WTC11 (cell line): ENCODE measurements at regions not wholly inside any gene's neighbourhood (a gene's known extent, or its start where the extent isn't known, plus 50 kb on each side); places are given as distances from the start of the nearest gene placed in this dataset.

Experiments
- ATAC-seq: fragments of 200-7000 bp; cut with Tn5 transposase; 2 replicates; pipeline ENCODE4 v1.10.0; 2021; ENCODE audit warnings: mild to moderate bottlenecking, moderate library complexity
- CTCF ChIA-PET: fragments of 300-600 bp; sonication (Branson Sonifier 250); formaldehyde crosslinking; loops from one replicate; lab custom pipeline; 2021; ENCODE audit warnings: antibody characterized with exemption; lab: Charles Lee
- POLR2A ChIA-PET: fragments of 350-600 bp; sonication (Branson Sonifier 250); formaldehyde crosslinking; loops from one replicate; lab custom pipeline; 2021; ENCODE audit warnings: antibody characterized with exemption; lab: Charles Lee
- DNase-seq: peaks from one replicate; pipeline ENCODE4 v3.0.0; 2021; ENCODE audit warnings: low spot score
- H3K27ac Mint-ChIP-seq: 2 replicates; pipeline ENCODE4 v1.8.0; 2021; ENCODE audit warnings: mixed read lengths
- H3K27me3 Mint-ChIP-seq: 2 replicates; pipeline ENCODE4 v1.8.0; 2021; ENCODE audit warnings: low read depth, mild to moderate bottlenecking, moderate library complexity, mixed read lengths
- H3K36me3 Mint-ChIP-seq: 2 replicates; pipeline ENCODE4 v1.8.0; 2021; ENCODE audit warnings: mixed read lengths
- H3K4me1 Mint-ChIP-seq: 2 replicates; pipeline ENCODE4 v1.8.0; 2022; ENCODE audit warnings: mixed read lengths
- H3K4me3 Mint-ChIP-seq: 2 replicates; pipeline ENCODE4 v1.8.0; 2021; ENCODE audit warnings: mild to moderate bottlenecking, moderate library complexity, mixed read lengths
- H3K9me3 Mint-ChIP-seq: 2 replicates; pipeline ENCODE4 v1.8.0; 2021; ENCODE audit warnings: mixed read lengths
- AR ChIP-seq: fragments of 250-450 bp; sonication (Bioruptor Pico); IDR thresholded peaks from 2 replicates; pipeline ENCODE4 v1.9.0; 2021; ENCODE audit warnings: mild to moderate bottlenecking
- CBFB ChIP-seq: sonication (generic); formaldehyde crosslinking; IDR thresholded peaks from 2 replicates; pipeline ENCODE4 v1.8.1; 2022; ENCODE audit warnings: mild to moderate bottlenecking, low read depth, missing genetic modification reagents
- CREM ChIP-seq: sonication (generic); formaldehyde crosslinking; IDR thresholded peaks from 2 replicates; pipeline ENCODE4 v1.8.1; 2022; ENCODE audit warnings: mild to moderate bottlenecking, missing genetic modification reagents, moderate library complexity
- ESRRA ChIP-seq: sonication (generic); formaldehyde crosslinking; IDR thresholded peaks from 2 replicates; pipeline ENCODE4 v1.8.1; 2022; ENCODE audit warnings: mild to moderate bottlenecking, missing genetic modification reagents, borderline replicate concordance
- GABPB1 ChIP-seq: sonication (generic); formaldehyde crosslinking; IDR thresholded peaks from 2 replicates; pipeline ENCODE4 v1.8.1; 2023; ENCODE audit warnings: mild to moderate bottlenecking, missing genetic modification reagents
- GRHL2 ChIP-seq: fragments of 250-450 bp; sonication (Bioruptor Pico); IDR thresholded peaks from 2 replicates; pipeline ENCODE4 v1.8.0; 2022; ENCODE audit warnings: mild to moderate bottlenecking, moderate library complexity; ENCODE audit not compliant: insufficient replicate concordance, severe bottlenecking
- NFATC4 ChIP-seq: fragments of 250-450 bp; sonication (Bioruptor Pico); IDR thresholded peaks from 2 replicates; pipeline ENCODE4 v1.9.0; 2021; ENCODE audit warnings: mild to moderate bottlenecking
- NFE2L1 ChIP-seq: sonication (generic); formaldehyde crosslinking; IDR thresholded peaks from 2 replicates; pipeline ENCODE4 v1.8.1; 2023; ENCODE audit warnings: missing genetic modification reagents
- NR1H2 ChIP-seq: sonication (generic); formaldehyde crosslinking; IDR thresholded peaks from 2 replicates; pipeline ENCODE4 v1.9.0; 2021; ENCODE audit warnings: mild to moderate bottlenecking, moderate library complexity, missing genetic modification reagents
- SMAD4 ChIP-seq: sonication (generic); formaldehyde crosslinking; IDR thresholded peaks from 2 replicates; pipeline ENCODE4 v1.8.0; 2022; ENCODE audit warnings: mild to moderate bottlenecking, missing genetic modification reagents
- ZBTB21 ChIP-seq: sonication (generic); formaldehyde crosslinking; IDR thresholded peaks from 2 replicates; pipeline ENCODE4 v1.8.1; 2023; ENCODE audit warnings: mild to moderate bottlenecking, missing genetic modification reagents, borderline replicate concordance
- ZNF532 ChIP-seq: fragments of 250-450 bp; sonication (Bioruptor Pico); IDR thresholded peaks from 2 replicates; pipeline ENCODE4 v1.9.0; 2021; ENCODE audit warnings: mild to moderate bottlenecking, borderline replicate concordance
- TF ChIP-seq, protein P1 (sequence below): fragments of 250-450 bp; sonication (Bioruptor Pico); IDR thresholded peaks from 2 replicates; pipeline ENCODE4 v1.9.0; 2021; ENCODE audit warnings: mild to moderate bottlenecking
- TF ChIP-seq, protein P2 (sequence below): sonication (generic); formaldehyde crosslinking; IDR thresholded peaks from 2 replicates; pipeline ENCODE4 v1.8.1; 2022; ENCODE audit warnings: mild to moderate bottlenecking, missing genetic modification reagents, moderate library complexity, borderline replicate concordance
- TF ChIP-seq, protein P3 (sequence below): sonication (generic); formaldehyde crosslinking; IDR thresholded peaks from 2 replicates; pipeline ENCODE4 v1.8.0; 2022; ENCODE audit warnings: mild to moderate bottlenecking, missing genetic modification reagents
- TF ChIP-seq, protein P4 (sequence below): fragments of 200-600 bp; IDR thresholded peaks from 2 replicates; pipeline ENCODE4 v1.8.0; 2022; ENCODE audit warnings: antibody characterized with exemption

DNA sequence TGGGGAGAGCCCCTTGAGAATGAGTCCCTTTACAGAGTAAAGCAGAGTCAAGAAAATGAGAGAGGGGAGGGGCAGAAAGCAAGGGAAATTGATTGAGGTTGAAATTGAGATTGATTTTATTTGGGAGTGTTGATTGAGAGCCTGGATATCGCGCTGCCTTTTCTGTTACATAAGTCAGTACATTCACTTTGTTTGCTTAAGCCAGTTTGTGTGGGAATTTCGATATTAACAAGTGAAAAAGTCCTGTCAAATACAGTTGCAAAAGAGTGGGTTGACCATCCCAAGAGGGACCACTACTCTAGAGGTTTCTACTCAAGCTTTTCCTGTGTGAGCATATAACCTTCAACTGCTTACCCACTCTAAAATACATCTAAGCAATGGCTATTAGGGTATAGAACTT is 331.4 kb upstream of the AZI2 start (continued):
- no peak for TF ChIP-seq AR (CRISPR knock-in tag)
- TF ChIP-seq ZBTB21 (CRISPR knock-in tag): no peak
- no peak for TF ChIP-seq SMAD4 (CRISPR knock-in tag)
- no peak for TF ChIP-seq GRHL2 (CRISPR knock-in tag)
- TF ChIP-seq ZNF532 (CRISPR knock-in tag): no peak
- TF ChIP-seq CREM (CRISPR knock-in tag): no peak

GRCh38 chr3:28682121-28682520 is 333.5 kb upstream of the AZI2 start:
- Mint-ChIP-seq H3K36me3 (no peaks in the 10 kb centered on the region), H3K4me1 (peaks cover 21% of the 10 kb centered on the region), H3K4me3 (no peak overlapping the region)
- CTCF ChIA-PET: interaction anchor here (1.3 kb wide), 1 partner anchor 14 kb away, joined by 3 read pairs; no protein-coding TSS in a partner anchor
- TF ChIP-seq, protein P1, sequence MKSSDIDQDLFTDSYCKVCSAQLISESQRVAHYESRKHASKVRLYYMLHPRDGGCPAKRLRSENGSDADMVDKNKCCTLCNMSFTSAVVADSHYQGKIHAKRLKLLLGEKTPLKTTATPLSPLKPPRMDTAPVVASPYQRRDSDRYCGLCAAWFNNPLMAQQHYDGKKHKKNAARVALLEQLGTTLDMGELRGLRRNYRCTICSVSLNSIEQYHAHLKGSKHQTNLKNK (CRISPR knock-in tag): no peak
- TF ChIP-seq NFE2L1 (CRISPR knock-in tag): no peak
- no peak for TF ChIP-seq NFATC4 (CRISPR knock-in tag)
- TF ChIP-seq, protein P2, sequence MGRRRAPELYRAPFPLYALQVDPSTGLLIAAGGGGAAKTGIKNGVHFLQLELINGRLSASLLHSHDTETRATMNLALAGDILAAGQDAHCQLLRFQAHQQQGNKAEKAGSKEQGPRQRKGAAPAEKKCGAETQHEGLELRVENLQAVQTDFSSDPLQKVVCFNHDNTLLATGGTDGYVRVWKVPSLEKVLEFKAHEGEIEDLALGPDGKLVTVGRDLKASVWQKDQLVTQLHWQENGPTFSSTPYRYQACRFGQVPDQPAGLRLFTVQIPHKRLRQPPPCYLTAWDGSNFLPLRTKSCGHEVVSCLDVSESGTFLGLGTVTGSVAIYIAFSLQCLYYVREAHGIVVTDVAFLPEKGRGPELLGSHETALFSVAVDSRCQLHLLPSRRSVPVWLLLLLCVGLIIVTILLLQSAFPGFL (CRISPR knock-in tag): no peak
- no peak for TF ChIP-seq ESRRA (CRISPR knock-in tag)
- no peak for TF ChIP-seq CBFB (CRISPR knock-in tag)
- TF ChIP-seq GABPB1 (CRISPR knock-in tag): no peak
- TF ChIP-seq, protein P3, sequence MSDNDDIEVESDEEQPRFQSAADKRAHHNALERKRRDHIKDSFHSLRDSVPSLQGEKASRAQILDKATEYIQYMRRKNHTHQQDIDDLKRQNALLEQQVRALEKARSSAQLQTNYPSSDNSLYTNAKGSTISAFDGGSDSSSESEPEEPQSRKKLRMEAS (CRISPR knock-in tag): no peak
- TF ChIP-seq, protein P4, sequence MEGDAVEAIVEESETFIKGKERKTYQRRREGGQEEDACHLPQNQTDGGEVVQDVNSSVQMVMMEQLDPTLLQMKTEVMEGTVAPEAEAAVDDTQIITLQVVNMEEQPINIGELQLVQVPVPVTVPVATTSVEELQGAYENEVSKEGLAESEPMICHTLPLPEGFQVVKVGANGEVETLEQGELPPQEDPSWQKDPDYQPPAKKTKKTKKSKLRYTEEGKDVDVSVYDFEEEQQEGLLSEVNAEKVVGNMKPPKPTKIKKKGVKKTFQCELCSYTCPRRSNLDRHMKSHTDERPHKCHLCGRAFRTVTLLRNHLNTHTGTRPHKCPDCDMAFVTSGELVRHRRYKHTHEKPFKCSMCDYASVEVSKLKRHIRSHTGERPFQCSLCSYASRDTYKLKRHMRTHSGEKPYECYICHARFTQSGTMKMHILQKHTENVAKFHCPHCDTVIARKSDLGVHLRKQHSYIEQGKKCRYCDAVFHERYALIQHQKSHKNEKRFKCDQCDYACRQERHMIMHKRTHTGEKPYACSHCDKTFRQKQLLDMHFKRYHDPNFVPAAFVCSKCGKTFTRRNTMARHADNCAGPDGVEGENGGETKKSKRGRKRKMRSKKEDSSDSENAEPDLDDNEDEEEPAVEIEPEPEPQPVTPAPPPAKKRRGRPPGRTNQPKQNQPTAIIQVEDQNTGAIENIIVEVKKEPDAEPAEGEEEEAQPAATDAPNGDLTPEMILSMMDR: no peak
- no peak for TF ChIP-seq NR1H2
- TF ChIP-seq, all 79 proteins: peak for 0
- no peaks in the 10 kb centered on the region for H3K9me3 Mint-ChIP-seq
- H3K27ac Mint-ChIP-seq: no peak overlapping the region
- no peak for DNase-seq
- no peaks in the 10 kb centered on the region for H3K27me3 Mint-ChIP-seq
- POLR2A ChIA-PET: no interaction called here
- ATAC-seq: no peak
